ENCODE measurements at regions not wholly inside any gene's neighbourhood (a gene's known extent, or its start where the extent isn't known, plus 50 kb on each side); places are given as distances from the start of the nearest gene placed in this dataset.

DNA sequence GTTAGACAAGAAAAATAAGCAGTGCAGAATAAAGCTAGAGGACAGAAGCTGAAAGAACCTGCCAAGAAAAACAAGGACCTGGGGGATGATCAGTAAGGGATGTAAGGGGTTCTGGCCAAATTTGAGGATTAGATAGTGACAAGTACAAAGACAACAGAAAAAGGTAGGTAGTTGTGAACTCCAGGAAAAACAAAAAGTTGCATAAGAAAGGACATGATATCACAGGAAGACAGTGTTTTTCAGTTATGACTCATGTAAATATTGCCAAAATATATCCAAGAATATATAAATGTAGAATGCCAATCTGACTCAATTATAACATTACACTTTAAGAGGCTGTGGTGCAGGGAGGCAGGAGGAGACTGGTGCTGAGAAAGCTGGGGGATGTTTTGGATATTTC lies 209.8 kb upstream of the SH3BP4 start:
- TF ChIP-seq, protein P1, sequence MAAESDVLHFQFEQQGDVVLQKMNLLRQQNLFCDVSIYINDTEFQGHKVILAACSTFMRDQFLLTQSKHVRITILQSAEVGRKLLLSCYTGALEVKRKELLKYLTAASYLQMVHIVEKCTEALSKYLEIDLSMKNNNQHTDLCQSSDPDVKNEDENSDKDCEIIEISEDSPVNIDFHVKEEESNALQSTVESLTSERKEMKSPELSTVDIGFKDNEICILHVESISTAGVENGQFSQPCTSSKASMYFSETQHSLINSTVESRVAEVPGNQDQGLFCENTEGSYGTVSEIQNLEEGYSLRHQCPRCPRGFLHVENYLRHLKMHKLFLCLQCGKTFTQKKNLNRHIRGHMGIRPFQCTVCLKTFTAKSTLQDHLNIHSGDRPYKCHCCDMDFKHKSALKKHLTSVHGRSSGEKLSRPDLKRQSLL (tag by site-specific recombination; IDR thresholded peaks at IDR 0.05) = no peak
- TF ChIP-seq, protein P2, sequence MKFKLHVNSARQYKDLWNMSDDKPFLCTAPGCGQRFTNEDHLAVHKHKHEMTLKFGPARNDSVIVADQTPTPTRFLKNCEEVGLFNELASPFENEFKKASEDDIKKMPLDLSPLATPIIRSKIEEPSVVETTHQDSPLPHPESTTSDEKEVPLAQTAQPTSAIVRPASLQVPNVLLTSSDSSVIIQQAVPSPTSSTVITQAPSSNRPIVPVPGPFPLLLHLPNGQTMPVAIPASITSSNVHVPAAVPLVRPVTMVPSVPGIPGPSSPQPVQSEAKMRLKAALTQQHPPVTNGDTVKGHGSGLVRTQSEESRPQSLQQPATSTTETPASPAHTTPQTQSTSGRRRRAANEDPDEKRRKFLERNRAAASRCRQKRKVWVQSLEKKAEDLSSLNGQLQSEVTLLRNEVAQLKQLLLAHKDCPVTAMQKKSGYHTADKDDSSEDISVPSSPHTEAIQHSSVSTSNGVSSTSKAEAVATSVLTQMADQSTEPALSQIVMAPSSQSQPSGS (tag by site-specific recombination; IDR thresholded peaks at IDR 0.05; ENCODE audit: low read depth) = no peak
- TF ChIP-seq, protein P3, sequence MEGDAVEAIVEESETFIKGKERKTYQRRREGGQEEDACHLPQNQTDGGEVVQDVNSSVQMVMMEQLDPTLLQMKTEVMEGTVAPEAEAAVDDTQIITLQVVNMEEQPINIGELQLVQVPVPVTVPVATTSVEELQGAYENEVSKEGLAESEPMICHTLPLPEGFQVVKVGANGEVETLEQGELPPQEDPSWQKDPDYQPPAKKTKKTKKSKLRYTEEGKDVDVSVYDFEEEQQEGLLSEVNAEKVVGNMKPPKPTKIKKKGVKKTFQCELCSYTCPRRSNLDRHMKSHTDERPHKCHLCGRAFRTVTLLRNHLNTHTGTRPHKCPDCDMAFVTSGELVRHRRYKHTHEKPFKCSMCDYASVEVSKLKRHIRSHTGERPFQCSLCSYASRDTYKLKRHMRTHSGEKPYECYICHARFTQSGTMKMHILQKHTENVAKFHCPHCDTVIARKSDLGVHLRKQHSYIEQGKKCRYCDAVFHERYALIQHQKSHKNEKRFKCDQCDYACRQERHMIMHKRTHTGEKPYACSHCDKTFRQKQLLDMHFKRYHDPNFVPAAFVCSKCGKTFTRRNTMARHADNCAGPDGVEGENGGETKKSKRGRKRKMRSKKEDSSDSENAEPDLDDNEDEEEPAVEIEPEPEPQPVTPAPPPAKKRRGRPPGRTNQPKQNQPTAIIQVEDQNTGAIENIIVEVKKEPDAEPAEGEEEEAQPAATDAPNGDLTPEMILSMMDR (tag by site-specific recombination; IDR thresholded peaks at IDR 0.05) = no peak
- TF ChIP-seq MZF1 (tag by site-specific recombination; IDR thresholded peaks at IDR 0.05; ENCODE audit: borderline replicate concordance) (no peak), ZEB2 (tag by site-specific recombination; IDR thresholded peaks at IDR 0.05) (no peak), BCL11A (tag by site-specific recombination; IDR thresholded peaks at IDR 0.05; ENCODE audit: low read depth) (no peak), KLF1 (tag by site-specific recombination; IDR thresholded peaks at IDR 0.05) (no peak), ZBTB8A (tag by site-specific recombination; IDR thresholded peaks at IDR 0.05) (no peak), GLI4 (tag by site-specific recombination; IDR thresholded peaks at IDR 0.05) (no peak), ZNF558 (tag by site-specific recombination; IDR thresholded peaks at IDR 0.05) (no peak), KLF9 (tag by site-specific recombination; IDR thresholded peaks at IDR 0.05; ENCODE audit: low read depth) (no peak)
- TF ChIP-seq, protein P4, sequence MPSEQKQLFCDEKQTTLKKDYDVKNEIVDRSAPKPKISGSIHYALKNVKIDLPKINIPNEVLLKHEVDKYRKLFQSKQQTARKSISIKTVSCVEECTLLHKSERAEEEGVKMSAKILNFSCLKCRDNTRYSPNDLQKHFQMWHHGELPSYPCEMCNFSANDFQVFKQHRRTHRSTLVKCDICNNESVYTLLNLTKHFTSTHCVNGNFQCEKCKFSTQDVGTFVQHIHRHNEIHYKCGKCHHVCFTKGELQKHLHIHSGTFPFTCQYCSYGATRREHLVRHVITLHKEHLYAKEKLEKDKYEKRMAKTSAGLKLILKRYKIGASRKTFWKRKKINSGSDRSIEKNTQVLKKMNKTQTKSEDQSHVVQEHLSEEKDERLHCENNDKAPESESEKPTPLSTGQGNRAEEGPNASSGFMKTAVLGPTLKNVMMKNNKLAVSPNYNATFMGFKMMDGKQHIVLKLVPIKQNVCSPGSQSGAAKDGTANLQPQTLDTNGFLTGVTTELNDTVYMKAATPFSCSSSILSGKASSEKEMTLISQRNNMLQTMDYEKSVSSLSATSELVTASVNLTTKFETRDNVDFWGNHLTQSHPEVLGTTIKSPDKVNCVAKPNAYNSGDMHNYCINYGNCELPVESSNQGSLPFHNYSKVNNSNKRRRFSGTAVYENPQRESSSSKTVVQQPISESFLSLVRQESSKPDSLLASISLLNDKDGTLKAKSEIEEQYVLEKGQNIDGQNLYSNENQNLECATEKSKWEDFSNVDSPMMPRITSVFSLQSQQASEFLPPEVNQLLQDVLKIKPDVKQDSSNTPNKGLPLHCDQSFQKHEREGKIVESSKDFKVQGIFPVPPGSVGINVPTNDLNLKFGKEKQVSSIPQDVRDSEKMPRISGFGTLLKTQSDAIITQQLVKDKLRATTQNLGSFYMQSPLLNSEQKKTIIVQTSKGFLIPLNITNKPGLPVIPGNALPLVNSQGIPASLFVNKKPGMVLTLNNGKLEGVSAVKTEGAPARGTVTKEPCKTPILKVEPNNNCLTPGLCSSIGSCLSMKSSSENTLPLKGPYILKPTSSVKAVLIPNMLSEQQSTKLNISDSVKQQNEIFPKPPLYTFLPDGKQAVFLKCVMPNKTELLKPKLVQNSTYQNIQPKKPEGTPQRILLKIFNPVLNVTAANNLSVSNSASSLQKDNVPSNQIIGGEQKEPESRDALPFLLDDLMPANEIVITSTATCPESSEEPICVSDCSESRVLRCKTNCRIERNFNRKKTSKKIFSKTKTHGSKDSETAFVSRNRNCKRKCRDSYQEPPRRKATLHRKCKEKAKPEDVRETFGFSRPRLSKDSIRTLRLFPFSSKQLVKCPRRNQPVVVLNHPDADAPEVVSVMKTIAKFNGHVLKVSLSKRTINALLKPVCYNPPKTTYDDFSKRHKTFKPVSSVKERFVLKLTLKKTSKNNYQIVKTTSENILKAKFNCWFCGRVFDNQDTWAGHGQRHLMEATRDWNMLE (tag by site-specific recombination; conservative IDR thresholded peaks at IDR 0.05; ENCODE audit: low read depth) = no peak
- TF ChIP-seq, protein P5, sequence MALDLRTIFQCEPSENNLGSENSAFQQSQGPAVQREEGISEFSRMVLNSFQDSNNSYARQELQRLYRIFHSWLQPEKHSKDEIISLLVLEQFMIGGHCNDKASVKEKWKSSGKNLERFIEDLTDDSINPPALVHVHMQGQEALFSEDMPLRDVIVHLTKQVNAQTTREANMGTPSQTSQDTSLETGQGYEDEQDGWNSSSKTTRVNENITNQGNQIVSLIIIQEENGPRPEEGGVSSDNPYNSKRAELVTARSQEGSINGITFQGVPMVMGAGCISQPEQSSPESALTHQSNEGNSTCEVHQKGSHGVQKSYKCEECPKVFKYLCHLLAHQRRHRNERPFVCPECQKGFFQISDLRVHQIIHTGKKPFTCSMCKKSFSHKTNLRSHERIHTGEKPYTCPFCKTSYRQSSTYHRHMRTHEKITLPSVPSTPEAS (tag by site-specific recombination; IDR thresholded peaks at IDR 0.05) = no peak

All from HEK293 (cell line).